Stimulated activated naive CD4-positive, alpha-beta T cell treated with Interleukin-2 at 50 U/mL for 16 hours (primary cell): ENCODE measurements at regions not wholly inside any gene's neighbourhood (a gene's known extent, or its start where the extent isn't known, plus 50 kb on each side); places are given as distances from the start of the nearest gene placed in this dataset.
A peak's percentile ranks its signal among the peaks of the same experiment; 100 is the strongest.

Experiments
- DNase-seq: peaks from one replicate; lab custom pipeline; 2025; lab: John Stamatoyannopoulos, UW

- no peak for DNase-seq
Measured at GRCh38 chr9:126556560-126557250, 57.0 kb upstream of the LMX1B start.

GRCh38 chr9:126558051-126558665 lies 55.6 kb upstream of the LMX1B start:
- peak; percentile 45 for DNase-seq

DNA sequence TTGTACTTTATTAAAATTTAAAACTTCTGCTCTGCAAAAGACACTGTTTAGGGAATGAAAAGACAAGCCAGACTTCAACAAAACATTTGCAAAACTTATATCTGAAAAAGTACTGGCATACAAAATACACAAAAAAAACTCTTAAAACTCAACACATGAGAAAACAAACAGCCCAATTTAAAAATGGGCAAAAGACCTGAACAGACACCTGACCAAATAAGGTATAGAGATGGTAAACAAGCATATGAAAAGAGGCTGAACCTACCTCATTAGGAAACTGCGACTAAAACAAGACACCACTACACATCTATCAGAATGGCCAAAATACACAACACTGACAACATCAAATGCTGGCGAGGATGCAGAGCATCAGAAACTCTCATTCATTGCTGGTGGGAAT lies 54.4 kb upstream of the LMX1B start:
- no peak for DNase-seq

DNA sequence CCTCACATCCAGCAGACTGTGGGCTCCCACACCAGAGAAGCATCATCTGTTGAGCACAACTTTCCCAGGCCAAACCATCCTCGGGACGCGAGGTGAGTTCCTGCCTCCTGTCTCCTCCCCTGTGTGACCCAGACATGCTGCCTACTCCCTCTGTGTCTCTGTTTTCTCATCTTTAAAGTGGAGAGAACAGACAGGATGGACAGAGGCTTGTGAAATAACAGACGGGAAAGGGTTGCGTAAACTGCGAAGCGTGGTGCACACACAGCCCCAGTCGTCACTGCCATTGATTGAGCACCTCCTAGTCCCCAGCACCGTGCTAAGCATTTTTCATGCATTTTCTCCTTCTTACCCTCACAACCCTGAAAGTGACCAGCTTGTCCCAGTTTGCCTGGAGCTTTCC lies 52.1 kb upstream of the LMX1B start:
- no peak for DNase-seq

- no peak for DNase-seq
Measured at GRCh38 chr9:126563556-126563955, 50.2 kb upstream of the LMX1B start.
